ACHN (cell line): ENCODE measurements at regions not wholly inside any gene's neighbourhood (a gene's known extent, or its start where the extent isn't known, plus 50 kb on each side); places are given as distances from the start of the nearest gene placed in this dataset.

Experiments used
- DNase-seq: peaks from one replicate; pipeline ENCODE4 v3.0.0-alpha.2; 2015
- in situ Hi-C: cut with HindIII; loops from 2 replicates; pipeline ENCODE4 v1.10.0; 2017; ENCODE audit warnings: low sequenced_read_pairs, low pct_ligation_motif_present, low pct_unique_long_range_greater_than_20kb

DNA sequence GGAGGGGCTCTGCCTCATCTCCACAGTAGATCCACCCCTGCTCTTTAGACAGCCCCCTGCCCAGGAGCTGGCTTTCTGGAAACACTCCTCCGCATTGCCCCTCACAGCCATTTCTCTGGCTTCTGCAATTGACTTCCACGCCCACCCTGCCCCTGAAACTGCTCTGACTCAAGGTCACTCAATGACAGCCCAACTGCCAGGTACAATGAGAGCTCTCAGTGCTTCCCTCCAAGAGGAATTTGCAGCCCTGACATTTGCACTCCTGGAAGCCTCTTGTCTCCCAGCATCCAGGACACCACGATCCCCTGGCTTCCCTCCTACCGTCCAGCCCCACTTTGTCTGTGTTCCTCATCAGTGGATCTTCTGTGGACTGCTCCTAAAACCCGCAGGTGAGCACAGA lies 421.5 kb downstream of the SOX9 start:
- in situ Hi-C loops = no loop called here
- no peak for DNase-seq

DNA sequence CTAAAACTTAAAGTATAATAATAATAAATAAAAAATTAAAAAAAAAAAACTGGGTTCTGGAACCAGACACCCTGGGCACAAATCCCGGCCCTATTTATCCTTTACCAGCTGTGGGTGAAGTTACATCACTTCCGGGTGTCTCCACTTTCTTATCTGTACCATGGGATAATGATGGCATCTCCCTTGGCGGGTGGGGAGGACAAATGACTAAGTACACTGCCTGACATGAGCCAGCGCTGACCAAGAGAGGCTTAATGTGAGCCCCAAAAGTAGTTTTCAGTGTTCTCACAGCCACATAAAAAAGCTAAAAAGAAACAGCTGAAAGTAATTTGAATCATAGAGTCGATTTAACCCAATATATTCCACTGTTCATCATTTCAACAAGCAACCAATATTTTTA lies 424.9 kb downstream of the SOX9 start:
- no peak for DNase-seq
- in situ Hi-C loops = no loop called here

DNA sequence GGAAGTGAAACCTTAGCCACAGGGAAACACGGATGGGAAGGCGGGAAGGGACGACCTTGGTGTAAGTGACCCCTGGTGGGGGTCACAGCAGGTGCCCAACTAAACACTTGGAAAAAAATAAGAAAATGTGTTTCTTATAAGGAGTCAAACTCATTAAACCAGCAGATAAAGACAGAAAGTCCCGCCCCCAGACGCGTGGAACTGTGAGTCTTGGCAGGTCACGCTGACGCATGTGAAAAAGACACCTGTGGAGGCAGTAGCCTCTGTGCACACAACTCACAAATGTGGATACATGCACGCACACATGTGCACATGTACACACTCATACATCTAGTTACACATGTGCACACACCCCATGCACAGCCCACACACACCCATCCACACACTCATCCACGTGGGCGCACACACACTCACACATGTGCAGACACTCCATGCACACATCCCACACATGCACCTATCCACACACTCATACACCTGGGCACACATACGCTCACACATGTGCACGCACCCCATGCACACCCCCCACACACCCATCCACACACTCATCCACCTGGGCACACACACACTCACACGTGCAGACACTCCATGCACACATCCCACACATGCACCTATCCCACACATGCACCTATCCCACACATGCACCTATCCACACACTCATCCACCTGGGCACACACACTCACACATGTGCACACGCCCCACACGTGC lies 432.4 kb downstream of the SOX9 start:
- DNase-seq = no peak
- in situ Hi-C loops = no loop called here

DNA sequence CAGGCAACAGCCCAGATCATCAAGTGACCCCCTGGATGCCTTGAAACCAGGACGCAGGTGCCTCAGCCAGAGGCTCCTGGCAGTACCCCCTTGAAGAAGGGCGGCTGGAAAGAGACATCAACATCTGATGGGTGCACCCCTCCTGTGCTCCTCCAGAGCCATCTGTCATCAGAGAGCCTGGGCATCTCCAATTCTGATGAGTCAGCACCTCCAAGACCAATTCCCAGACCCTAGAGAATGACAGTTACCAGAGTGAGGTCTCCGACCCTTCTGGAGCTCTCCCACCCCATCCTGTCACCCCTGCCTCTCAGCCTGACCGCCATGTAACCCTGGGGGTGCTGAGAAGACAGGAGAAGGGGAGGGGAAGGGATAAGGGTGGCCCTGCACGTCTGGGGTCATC lies 433.7 kb downstream of the SOX9 start:
- DNase-seq = no peak
- in situ Hi-C loops = no loop called here

DNA sequence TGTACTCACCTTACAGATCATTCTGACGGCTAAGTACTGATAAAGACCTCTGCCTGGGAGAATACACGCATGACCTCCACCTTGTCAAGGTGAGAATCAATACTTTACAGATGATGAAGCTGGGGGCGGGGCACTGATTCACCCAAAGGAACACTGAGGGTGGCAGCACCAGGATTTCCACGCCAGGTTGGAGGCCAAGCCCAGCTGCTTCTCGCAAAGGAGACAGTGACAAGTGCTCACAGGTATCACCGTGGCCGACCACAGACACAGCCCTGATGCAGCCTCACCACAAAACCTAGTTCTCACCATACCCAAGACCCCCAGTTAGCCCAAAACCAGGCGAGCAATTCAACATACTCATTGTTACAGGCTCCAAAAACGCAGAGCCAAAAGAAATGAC lies 434.2 kb downstream of the SOX9 start:
- no peak for DNase-seq
- in situ Hi-C loops = no loop called here

DNA sequence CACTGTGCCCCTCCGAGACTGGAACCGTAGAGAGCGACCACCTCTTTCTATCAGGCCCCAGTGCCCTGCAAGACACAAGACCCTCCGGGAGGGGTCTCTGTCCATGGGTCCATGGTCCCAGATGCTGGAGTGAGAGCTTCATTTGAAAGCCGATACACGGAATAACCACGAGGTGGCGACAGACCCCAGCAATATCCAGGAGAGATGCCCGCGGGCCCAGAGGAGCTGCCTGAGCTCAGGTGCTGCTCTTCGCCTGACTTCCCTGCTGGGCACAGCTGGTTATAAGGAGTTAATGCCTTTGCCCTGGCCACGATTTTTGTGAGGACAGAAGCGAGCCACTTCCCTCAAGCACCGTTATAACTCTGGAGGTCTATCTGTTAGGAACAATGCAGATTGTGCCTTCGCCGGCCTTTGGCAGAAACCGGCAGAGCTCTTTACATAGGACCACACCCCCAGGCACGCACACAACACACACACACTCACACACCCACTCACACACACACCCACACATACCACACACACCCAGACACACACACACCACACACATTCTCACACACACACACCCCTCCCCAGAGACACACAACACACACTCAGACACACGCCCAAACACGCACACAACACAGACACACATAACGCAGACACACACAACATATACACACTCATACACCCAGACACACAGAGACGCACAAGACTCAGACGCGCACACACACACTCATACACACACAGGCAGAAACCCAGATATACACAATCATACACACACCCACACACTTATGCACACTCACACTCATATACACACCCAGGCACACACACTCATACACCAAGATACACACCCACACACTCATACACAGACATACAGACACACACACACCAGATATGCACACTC lies 436.4 kb downstream of the SOX9 start:
- DNase-seq = peak; percentile 73
- in situ Hi-C loops = no loop called here

DNA sequence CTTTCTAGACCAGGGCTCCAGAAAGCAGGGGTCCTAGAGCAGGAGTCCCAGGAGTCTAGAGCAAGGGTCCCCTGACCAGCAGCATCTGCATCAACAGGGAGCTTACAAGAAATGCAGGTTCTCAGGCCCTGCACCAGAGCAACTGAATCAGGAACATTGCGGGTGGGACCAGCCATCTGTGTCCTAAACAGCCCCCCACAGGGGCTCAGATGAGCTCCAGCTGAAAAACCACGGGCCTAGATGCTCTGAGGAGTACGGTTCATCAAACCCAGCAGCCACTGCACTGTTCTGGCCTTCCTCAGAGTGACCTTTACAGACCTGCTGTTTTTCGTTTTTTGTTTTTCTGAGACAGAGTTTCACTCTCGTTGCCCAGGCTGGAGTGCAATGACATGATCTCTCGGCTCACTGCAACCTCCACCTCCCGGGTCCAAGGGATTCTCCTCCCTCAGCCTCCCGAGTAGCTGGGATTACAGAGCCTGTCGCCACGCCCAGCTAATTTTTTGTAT lies 438.2 kb downstream of the SOX9 start:
- in situ Hi-C loops = no loop called here

DNA sequence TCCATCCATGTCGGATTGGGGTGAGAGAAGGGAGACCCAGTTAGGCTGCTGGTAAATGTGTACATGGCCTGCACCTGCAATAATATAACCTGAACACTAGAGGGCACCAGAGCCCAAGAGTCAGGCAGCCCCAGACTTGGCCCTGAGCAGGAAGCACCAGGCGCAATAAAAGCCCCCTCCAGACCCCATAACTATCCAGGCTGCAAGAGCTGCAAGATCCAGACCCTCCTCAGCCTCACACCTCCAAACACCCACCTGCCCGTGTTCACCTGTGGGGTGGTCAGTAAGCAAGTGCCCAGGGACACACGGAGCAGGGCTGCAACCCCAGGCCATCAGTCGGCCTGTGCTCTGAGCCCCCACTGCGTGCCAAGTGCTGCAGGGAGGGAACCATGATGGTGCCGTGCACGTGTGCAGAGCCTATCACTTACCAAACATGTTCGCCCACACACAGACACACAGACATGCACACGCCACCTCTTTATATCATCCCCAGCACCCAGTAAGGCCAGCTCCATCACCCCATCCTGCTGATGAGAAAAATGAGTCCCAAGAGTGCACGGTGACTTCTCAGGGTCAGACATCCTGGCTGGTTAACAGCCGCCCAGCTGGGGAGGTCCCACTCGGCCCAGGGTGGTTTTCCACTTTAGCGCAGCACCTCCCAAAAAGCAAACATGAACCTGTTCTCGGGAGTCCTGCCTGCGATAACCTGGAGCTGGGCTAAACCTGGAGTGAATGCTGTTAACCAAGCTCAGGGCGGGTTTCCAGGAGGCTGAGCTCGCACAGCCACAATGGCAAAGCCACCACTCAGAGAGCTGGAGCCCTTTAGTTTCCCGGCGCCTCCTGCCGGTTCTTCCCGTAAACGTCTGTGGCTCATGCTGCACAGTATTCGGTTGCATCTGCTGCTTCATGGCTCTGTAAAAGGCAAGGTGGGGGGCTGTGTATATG lies 439.8 kb downstream of the SOX9 start:
- in situ Hi-C loops = no loop called here
- DNase-seq = peak; percentile 64

More for the DNA sequence above, 438.2 kb downstream of the SOX9 start:
- no peak for DNase-seq

DNA sequence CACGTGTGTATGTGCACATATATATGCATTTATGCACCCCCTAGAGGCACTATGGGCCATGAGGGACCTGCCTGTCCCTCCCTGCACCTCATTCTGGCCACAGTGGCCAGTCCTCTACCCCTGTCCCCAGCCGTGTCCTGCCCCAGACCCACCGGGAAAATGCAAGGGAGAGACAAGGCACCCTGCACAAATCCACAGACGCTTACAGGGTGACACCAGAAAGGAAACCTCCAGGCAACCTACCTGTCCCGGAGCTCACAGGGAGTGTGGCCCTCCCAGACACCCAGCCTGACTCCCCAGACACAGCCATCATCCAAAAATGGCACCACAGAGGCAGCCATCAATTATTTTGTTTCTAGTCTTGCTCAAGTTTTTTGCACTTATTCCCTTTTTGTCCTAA lies 440.4 kb downstream of the SOX9 start:
- DNase-seq = no peak
- in situ Hi-C loops = no loop called here

DNA sequence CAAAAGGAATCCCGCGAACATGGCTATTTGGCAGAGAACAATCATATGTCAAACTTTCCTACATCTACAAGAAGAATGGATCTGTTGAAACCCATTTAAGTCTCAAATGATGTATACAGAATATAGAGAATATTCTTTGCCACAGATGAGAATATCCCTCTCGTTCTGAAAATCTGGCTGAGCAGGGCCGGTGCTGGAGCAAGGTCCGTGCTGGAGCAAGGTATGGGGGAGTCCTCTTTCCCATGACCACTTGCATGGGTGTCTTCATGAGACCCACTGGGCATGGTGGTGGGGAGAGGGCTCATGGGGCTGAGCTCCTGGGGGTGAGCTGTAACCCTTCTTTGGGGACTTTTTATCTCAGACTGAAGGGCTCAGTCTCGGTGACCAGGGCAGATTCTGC lies 440.9 kb downstream of the SOX9 start:
- in situ Hi-C loops = no loop called here
- DNase-seq = no peak

DNA sequence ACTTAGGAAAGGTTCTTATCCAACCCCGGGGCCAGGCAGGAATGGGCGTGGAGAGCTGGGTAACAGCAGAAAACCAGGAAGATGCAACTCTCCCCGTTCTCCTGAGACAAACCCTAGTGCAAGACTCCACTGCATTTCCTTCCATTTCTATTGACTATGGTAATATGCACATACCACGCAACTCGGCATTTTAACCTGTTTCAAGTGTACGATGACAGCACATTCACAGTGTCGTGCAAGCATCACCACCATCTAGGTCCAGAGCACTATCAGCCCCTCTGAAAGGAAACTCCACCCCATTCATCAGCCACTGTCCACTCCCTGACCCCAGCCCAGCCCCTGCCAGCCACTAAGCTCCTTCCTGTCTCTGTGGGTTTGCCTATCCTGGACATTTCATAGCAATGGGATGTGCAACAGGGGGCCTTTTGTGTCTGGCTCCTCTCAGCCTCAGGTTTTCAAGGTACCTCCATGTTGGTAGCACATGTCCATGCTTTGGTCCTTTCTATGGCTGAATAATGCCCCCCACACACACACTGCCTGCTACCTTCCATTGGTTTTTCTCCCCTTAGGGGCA lies 441.9 kb downstream of the SOX9 start:
- no peak for DNase-seq

DNA sequence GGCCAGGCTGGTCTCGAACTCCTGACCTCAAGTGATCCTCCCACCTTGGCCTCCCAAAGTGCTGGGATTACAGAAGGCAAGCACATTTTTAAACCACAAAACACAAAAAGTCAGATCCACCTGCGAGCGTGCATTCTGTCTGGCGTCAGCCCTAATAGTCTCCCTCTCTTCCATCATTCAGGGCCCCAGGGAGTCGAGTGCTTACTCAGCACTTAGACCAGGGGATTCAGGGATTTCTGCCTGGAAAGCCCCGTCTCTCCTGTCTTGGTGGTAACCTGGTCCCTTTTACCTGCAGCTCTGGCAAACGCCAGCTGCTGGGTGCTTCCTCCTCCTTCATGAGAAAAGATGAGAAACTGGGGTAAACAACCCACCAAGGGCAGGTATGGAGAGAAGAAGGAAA lies 443.1 kb downstream of the SOX9 start:
- in situ Hi-C loops = no loop called here
- no peak for DNase-seq

More for the DNA sequence above, 441.9 kb downstream of the SOX9 start:
- in situ Hi-C loops = no loop called here

DNA sequence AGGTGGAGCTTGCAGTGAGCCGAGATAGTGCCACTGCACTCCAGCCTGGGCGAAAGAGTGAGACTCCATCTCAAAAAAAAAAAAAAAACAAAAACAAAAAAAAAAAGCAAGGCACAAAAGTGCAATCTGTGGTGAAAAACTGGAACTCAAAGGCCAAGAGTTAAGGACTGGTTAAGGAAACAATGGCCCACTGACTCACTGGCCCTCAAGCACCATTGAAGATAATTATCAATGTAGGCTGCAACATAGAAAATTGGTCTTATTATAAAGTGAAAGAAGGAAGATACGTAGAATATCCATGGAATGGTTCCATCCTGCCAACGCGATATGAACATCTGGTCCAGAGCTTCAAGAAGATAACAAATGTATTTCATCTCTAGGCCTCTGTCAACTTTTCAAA lies 444.2 kb downstream of the SOX9 start:
- in situ Hi-C loops = no loop called here

DNA sequence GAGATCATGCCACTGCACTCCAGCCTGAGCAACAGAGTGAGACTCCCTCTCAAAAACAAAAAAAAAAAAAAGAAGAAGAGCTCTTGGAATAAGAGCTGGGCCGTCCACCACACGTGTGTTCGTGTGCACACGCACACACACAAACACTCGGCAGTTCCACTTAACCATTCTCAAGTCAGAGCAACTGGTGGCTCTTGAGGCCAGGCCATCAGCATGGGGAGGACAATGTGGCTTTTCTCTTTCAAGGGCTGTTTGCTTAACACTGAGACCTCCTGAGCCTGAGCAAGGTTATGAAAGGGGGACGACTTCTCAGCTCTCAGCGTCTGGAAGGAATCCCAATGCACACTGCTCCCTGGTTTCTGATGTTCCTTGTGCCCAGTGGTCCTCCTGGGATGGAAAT lies 444.9 kb downstream of the SOX9 start:
- in situ Hi-C loops = no loop called here
- DNase-seq = no peak

More for the DNA sequence above, 444.2 kb downstream of the SOX9 start:
- DNase-seq = no peak

DNA sequence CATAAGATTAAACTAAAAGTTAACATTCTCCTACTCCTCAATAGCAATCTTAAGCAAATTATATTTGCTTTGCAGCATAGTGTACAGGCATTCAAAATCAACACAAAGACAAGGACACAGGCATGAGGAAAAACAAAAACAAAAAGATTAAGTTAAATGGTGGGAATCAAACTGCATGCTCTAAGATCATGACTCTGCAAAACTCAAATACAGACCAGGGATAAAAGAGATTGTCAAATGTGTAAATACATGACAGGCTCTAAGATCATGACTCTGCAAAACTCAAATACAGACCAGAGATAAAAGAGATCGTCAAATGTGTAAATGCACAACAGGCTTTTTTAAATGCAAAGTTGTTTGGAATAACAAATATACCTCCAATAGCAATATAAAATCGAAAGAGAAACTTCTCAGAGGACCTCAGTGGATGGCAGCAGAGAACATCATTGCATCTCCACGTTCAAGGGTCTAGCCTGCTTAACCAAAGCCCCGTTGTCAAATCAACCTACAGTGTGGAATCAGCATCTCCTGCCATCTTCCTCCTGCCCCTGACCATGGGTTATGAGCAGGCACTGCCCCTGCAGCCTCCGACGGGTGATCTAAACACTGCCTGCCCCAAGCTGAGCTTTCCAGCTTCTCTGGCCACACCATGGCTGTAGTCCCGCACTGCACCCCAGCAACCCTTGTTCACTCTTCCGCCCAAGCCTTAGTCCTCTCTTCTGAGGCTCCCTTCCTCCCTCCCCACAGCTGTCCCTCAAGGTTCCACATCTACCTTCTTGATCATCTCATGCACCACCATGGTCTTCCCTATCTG lies 446.1 kb downstream of the SOX9 start:
- in situ Hi-C loops = no loop called here
- DNase-seq = no peak

DNA sequence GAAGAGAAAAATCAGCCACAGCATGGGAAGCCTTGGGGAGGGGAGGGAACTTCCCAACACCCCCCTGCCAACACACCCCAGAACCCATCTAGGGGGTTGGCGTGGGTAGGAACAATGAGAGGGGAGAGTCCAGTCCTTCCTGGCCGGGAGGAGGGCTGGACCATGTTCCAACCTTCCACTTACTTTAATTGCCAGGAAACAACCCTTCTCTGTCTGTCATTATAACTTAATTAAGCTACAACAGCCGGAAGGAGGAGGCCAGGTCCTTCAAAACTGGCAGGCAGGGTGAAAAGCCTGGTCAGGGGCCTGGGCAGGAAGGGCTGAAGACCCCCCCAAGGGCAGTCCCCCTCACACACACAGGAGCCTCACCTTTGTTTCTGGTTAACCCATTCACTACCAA lies 447.0 kb downstream of the SOX9 start:
- DNase-seq = no peak
- in situ Hi-C loops = no loop called here

DNA sequence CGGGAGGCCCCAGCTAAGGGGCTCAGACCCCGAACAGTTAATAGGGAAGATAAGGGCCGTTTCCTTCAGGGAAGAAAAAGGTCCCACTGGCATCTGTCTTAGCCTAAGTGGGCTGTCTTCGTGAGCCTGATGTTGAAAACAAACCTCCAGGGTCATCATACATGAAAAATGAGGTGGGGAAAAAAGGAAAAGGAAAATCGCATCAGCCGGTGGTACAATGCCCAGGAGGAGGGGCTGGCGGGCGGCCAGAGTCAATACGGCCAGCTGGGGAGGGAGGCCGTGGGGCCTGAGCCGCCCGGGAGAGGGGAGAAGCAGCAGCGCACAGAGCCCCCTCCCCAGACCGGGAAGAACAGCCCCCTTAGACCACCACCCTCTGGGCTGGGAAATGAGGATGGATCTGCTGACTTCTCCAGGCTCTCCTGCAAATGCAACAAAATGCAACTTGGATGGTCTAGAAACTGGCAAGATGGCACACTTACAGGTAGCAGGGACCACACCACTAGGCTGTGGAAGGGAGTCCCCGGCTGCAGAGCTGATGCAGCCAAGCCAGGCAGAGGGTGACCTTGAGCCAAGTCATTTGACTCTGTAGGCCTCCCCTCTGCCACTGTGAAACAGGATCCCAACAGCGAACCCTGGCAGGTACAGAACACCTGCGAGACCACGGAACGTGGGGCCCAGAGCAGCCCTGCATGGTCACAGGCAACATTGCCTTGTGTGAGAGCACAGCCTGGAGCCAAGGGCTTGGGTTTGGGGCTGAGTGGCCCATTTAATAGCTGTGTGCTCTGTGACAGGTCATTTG lies 448.5 kb downstream of the SOX9 start:
- no peak for DNase-seq
- in situ Hi-C loops = no loop called here
